Hematopoietic multipotent progenitor cell treated with erythropoietin and hydrocortisone succinate and interleukin-3 and kit ligand, for 15 days (in vitro differentiated cells): ENCODE measurements at regions not wholly inside any gene's neighbourhood (a gene's known extent, or its start where the extent isn't known, plus 50 kb on each side); places are given as distances from the start of the nearest gene placed in this dataset.

Experiments
- DNase-seq: peaks from one replicate; pipeline ENCODE4 v3.0.0-alpha.2; 2015; ENCODE audit warnings: low spot score

DNA sequence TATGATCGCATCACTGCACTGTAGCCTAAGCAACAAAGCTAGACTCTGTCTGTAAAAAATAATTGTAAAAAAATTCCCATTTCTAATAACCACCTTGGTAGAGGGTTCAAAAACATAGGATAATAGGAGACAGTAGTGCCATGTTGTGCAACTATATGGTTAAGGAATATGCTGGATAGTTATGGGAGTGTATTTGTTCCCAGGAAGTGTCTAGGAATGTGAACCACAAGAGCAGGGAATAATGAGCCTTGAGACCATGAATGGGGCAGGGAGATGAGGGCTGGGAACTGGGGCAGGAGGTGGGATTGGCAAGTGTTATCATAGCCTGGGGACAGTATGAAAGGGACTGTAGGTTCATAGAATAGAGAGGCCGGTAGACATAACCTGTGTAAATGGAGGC is 50.4 kb downstream of the RUSC2 start:
- DNase-seq, result no peak

DNA sequence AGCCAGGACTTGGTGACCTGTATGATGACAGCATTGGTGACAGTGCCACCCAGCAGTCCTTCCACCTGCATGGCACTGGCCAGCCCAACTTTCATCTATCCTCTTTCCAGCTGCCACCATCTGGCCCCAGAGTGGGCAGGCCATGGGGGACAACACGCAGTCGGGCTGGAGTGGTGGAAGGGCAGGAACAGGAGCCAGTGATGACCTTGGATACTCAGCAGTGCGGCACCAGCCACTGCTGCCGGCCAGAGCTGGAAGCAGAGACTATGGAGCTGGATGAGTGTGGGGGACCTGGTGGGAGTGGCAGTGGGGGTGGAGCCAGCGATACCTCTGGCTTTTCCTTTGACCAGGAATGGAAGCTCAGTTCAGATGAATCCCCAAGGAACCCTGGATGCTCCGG is 56.9 kb downstream of the RUSC2 start:
- DNase-seq, result no peak

DNA sequence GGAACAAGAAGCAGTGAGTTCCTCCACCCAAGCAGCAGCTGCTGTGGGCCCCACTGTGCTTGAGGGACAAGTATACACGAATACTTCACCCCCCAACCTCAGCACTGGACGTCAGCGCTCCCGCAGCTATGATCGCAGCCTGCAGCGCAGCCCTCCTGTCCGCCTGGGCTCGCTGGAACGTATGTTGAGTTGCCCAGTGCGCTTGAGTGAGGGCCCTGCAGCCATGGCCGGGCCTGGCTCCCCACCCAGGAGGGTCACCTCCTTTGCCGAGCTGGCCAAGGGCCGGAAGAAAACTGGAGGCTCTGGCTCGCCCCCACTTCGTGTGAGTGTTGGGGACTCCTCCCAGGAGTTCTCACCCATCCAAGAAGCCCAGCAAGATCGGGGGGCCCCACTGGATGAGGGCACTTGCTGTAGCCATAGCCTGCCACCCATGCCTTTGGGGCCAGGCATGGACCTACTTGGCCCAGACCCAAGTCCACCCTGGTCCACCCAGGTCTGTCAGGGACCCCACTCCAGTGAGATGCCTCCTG is 57.1 kb upstream of the TESK1 start:
- DNase-seq, result no peak

DNA sequence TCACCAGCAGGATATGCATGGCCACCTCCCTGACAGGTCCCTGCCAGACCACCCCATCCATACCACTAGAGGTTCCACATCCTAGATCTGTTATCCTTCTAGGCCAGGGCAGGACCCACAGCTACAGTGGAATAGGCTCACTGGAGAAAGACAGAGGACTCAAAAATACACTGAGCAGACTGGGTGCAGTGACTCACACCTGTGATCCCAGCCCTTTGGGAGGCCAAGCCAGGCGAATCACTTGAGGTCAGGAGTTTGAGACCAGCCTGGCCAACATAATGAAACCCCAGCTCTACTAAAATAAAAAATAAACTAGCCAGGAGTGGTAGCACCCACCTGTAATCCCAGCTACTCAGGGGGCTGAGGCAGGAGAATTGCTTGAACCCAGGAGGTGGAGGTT is 56.5 kb upstream of the TESK1 start:
- DNase-seq, result no peak

DNA sequence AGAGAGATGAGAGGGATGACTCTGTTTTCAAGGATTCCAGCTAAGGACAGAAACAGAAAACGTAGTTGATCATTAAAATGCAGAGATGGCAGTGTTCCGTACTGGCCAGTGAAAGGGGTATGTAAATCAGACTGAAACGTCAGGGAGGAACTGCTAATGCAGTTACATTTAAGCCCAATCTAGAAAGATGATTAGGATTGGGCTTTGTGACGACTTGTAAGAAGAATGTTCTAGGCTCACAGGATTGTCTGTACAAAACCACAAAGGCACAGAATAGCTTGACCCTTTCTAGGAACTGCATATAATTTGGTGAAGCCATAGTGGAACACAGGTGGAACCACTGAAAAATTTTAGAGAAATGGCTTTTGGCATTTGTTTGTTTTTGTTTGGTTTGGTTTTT is 55.6 kb upstream of the TESK1 start:
- DNase-seq, result no peak

DNA sequence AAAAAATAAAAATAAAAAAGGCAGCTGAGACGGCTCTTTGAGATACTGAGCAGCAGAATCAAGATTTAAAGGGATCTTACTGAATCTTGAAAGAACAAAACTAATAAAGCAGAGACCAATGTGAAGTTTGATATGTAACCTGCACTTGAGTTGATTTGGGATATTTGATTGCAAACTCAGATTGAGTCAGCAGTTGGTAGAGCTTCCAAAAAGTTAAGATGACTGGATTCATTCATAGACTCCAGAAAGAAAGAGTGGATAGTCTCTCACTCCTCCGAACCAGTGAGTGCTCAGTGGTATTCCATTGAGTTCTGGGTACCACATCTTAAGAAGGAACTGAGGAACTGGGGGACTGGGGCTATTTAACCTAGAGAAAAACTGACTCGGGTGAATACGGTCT is 52.7 kb upstream of the TESK1 start:
- no peak for DNase-seq

DNA sequence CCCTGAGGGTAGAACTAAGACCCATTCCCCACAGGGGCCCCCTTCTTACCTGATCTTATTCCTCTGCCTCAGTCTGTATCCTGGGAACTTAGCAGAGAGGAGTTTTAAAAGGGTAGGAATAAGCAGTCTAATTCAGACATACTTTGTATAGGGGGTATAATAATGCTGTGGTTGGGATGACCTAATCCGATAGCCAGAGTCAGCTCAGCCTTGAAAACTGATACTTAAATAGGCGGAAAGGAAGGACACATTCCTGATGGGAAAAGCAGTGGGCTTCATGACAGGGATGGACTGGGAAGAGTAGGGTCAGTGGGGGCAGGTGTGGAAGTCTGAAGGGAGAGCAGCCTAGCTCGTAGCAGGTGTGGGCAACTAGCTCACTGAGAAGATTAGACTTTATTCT is 52.2 kb upstream of the TESK1 start:
- no peak for DNase-seq

DNA sequence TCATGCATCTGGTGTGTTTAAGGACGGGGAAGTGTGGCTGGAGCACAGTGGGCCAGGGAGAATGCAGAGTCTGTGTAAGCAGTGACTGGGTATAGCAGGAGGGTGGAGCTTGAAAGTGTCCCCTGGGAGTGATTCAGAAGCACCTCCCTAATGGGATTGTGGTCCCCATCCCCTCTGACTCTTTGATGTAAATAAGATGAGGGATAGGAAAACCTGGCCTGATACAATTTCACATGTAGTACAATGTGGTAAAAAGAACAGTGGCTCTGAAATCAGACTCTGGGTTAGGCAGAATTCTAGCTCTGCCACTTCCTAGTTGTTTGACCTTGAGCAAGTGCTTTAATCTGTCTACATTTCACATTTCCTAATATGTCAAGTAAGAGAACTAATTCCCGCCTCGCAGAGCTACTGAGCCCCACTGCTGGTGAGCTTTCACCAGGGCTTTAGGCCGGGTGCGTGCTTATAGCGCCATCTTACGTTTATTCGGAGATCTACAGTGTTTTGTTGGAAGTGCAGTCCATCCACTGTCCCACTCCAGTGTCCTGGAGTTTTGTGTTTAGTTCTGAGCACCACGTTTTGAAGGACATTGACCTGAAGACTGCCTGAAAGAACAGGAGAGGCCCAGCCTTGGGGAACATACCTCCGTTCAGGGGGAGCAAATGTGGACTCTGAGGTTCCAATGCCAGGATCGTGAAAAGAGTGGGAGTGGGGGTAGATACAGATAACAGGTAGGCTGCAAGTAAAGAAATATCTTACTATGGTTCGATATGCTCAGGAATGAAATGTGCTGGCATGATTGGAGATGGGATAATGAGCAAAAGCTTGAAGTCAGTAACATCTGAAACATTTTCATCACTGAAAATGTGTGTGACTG is 51.2 kb upstream of the TESK1 start:
- peak; percentile 20 for DNase-seq

DNA sequence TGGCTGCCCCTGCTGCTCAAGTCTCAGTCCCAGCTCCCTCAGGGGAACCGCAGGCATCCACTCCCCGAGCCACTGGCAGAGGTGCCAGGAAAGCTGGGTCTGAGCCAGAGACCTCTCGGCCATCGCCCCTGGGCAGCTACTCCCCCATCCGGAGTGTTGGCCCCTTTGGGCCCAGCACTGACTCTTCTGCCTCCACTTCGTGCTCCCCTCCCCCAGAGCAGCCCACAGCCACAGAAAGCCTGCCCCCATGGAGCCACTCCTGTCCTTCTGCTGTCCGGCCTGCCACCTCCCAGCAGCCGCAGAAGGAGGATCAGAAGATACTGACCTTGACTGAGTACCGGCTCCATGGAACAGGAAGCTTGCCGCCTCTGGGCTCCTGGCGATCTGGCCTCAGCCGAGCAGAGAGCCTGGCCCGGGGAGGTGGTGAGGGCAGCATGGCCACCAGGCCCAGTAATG is 49.8 kb upstream of the TESK1 start:
- DNase-seq, result no peak
